Endothelial cell of umbilical vein (primary cell): ENCODE measurements at regions not wholly inside any gene's neighbourhood (a gene's known extent, or its start where the extent isn't known, plus 50 kb on each side); places are given as distances from the start of the nearest gene placed in this dataset.

Experiments
- BruUV-seq: library from RNA; stranded (reverse); fragments of 400-500 nt; replicated peaks from 2 replicates; lab custom pipeline; 2021; lab: Mats Ljungman, UMichigan
- CTCF ChIA-PET: fragments of 300-600, 350-600 bp; sonication (Branson Sonifier 250); formaldehyde crosslinking; loops from one replicate; lab custom pipeline; 2021; ENCODE audit warnings: antibody characterized with exemption, inconsistent platforms; lab: Charles Lee
- POLR2A ChIA-PET: fragments of 300-600, 350-600 bp; sonication (Branson Sonifier 250); formaldehyde crosslinking; loops from one replicate; lab custom pipeline; 2021; ENCODE audit warnings: antibody characterized with exemption, inconsistent platforms; lab: Charles Lee
- DNase-seq: peaks from one replicate; pipeline ENCODE4 v3.0.0-alpha.2; 2011; ENCODE audit warnings: low read depth, low spot score
- FAIRE-seq: peaks from 2 replicates; lab custom pipeline; 2011; peaks lifted over from hg19 to GRCh38; lab: Jason Lieb, UNC
- H2AFZ ChIP-seq: 2 replicates; pipeline ENCODE4 v1.6.0; 2012; ENCODE audit warnings: low read depth, low read length, control low read depth, inconsistent platforms
- H3K27ac ChIP-seq: 2 replicates; pipeline ENCODE4 v1.5.1; 2011; ENCODE audit warnings: low read depth, mild to moderate bottlenecking, control low read depth, low read length, moderate library complexity; ENCODE audit not compliant: insufficient read depth
- H3K27me3 ChIP-seq, 2 experiments: 2 replicates each; pipeline versions ENCODE4 v1.6.0 to v1.6.1; 2011; ENCODE audit warnings: low read length in 2 of 2, mixed read lengths in 1 of 2; ENCODE audit not compliant: control insufficient read depth in 2 of 2, insufficient read depth in 2 of 2
- H3K36me3 ChIP-seq, 2 experiments: 2 replicates in 1 of 2; 3 replicates in 1 of 2; pipeline ENCODE4 v1.5.1; 2011; ENCODE audit warnings: low read length in 2 of 2, mild to moderate bottlenecking in 1 of 2, moderate library complexity in 1 of 2; ENCODE audit not compliant: control insufficient read depth in 2 of 2, insufficient read depth in 2 of 2; ENCODE audit errors: extremely low read depth in 1 of 2
- H3K4me1 ChIP-seq: 3 replicates; pipeline ENCODE4 v1.5.1; 2011; ENCODE audit warnings: mild to moderate bottlenecking, low read length; ENCODE audit not compliant: control insufficient read depth, insufficient read depth; ENCODE audit errors: extremely low read depth
- H3K4me2 ChIP-seq: 2 replicates; pipeline ENCODE4 v1.6.1; 2011; ENCODE audit warnings: low read length, control low read depth, mixed read lengths; ENCODE audit not compliant: insufficient read depth
- H3K4me3 ChIP-seq, 3 experiments: fragments of 200-600 bp in 1 of 3; sonication (generic), shearing (Covaris generic) in 1 of 3; replicated peaks in 1 of 3; 2 replicates each; pipeline ENCODE4 v1.5.1; 2011 to 2016; ENCODE audit warnings: control low read depth in 3 of 3, low read length in 3 of 3, mild to moderate bottlenecking in 2 of 3, inconsistent platforms in 1 of 3, low read depth in 1 of 3, moderate library complexity in 1 of 3; ENCODE audit not compliant: insufficient read depth in 1 of 3
- H3K79me2 ChIP-seq: 2 replicates; pipeline ENCODE4 v1.6.0; 2012; ENCODE audit warnings: low read length, inconsistent platforms; ENCODE audit not compliant: control insufficient read depth, insufficient read depth
- H3K9ac ChIP-seq: replicated peaks from 2 replicates; pipeline ENCODE3; 2011; ENCODE audit warnings: low read length, control low read depth; ENCODE audit not compliant: insufficient read depth; ENCODE audit errors: extremely low read depth
- H3K9me1 ChIP-seq: replicated peaks from 3 replicates; pipeline ENCODE4 v1.6.0; 2011; ENCODE audit warnings: mild to moderate bottlenecking, low read length; ENCODE audit not compliant: control insufficient read depth, insufficient read depth; ENCODE audit errors: extremely low read depth
- H3K9me3 ChIP-seq: replicated peaks from 2 replicates; pipeline ENCODE4 v1.5.1; 2012; ENCODE audit warnings: low read length, inconsistent platforms; ENCODE audit not compliant: control insufficient read depth, insufficient read depth
- H4K20me1 ChIP-seq: replicated peaks from 2 replicates; pipeline ENCODE3; 2011; ENCODE audit warnings: mild to moderate bottlenecking, low read length; ENCODE audit not compliant: control insufficient read depth, insufficient read depth; ENCODE audit errors: extremely low read depth
- CTCF ChIP-seq, 2 donors: IDR thresholded peaks; 1 replicate in 1 of 2; 2 replicates in 1 of 2; pipeline ENCODE4 v1.5.1; 2011; ENCODE audit warnings: low read length in 2 of 2, mild to moderate bottlenecking in 2 of 2, moderate library complexity in 2 of 2, control low read depth in 1 of 2, inconsistent platforms in 1 of 2, low read depth in 1 of 2; ENCODE audit not compliant: insufficient read depth in 1 of 2; ENCODE audit errors: extremely low read depth in 1 of 2
- EZH2 ChIP-seq: IDR thresholded peaks from 2 replicates; pipeline ENCODE4 v1.6.1; 2012; ENCODE audit warnings: borderline replicate concordance, low read depth, mild to moderate bottlenecking, moderate library complexity, low read length, inconsistent platforms; ENCODE audit not compliant: severe bottlenecking
- FOS ChIP-seq: IDR thresholded peaks from 2 replicates; pipeline ENCODE4 v1.6.1; 2011; ENCODE audit warnings: mild to moderate bottlenecking, low read length, moderate library complexity, borderline replicate concordance; ENCODE audit not compliant: insufficient read depth
- GATA2 ChIP-seq: IDR thresholded peaks from 2 replicates; pipeline ENCODE4 v1.7.0; 2011; ENCODE audit warnings: low read depth, mild to moderate bottlenecking, moderate library complexity, mixed read lengths, low read length; ENCODE audit not compliant: insufficient read length, insufficient read depth
- JUN ChIP-seq: IDR thresholded peaks from 2 replicates; pipeline ENCODE4 v1.6.1; 2011; ENCODE audit warnings: borderline replicate concordance, low read depth; ENCODE audit not compliant: insufficient read length, insufficient read depth
- MAX ChIP-seq: IDR thresholded peaks from 2 replicates; pipeline ENCODE4 v1.6.1; 2011; ENCODE audit not compliant: insufficient read depth, insufficient read length
- MYC ChIP-seq: IDR thresholded peaks from one replicate; pipeline ENCODE4 v1.6.1; 2011; ENCODE audit warnings: mild to moderate bottlenecking, low read depth, low read length
- POLR2A ChIP-seq: IDR thresholded peaks from 2 replicates; pipeline ENCODE4 v1.6.1; 2012; ENCODE audit warnings: low read depth, mild to moderate bottlenecking, control low read depth, low read length
- POLR2AphosphoS5 ChIP-seq: IDR thresholded peaks from 2 replicates; pipeline ENCODE4 v1.6.1; 2012; ENCODE audit warnings: low read depth, mild to moderate bottlenecking, control low read depth, low read length, moderate library complexity; ENCODE audit not compliant: insufficient read depth
- dilution Hi-C: fragments of 300-500 bp; cut with MboI; formaldehyde crosslinking; loops from one replicate; pipeline ENCODE4 v1.15.0; 2019; ENCODE audit warnings: low sequenced_read_pairs; ENCODE audit not compliant: extremely low pct_ligation_motif_present
- intact Hi-C: fragments of 100-400 bp; cut with micrococcal nuclease; formaldehyde crosslinking; loops from one replicate; pipeline ENCODE4 v1.10.0; 2022

GRCh38 chr7:69318794-69319193, 279.5 kb upstream of the AUTS2 start:
- FAIRE-seq (no peak), DNase-seq (no peak)
- CTCF ChIA-PET: no interaction called here
- no peaks in the 10 kb centered on the region for H3K9me3 ChIP-seq
- no peak overlapping the region for H3K27ac ChIP-seq
- no peaks in the 10 kb centered on the region for H3K9me1 ChIP-seq
- POLR2A ChIA-PET: no interaction called here
- no peaks in the 10 kb centered on the region for H3K4me1 ChIP-seq
- BruUV-seq: no TSS peak
- no peak for TF ChIP-seq EZH2
- no peak for TF ChIP-seq JUN
- TF ChIP-seq MAX: no peak
- no peak for TF ChIP-seq POLR2A
- no peak for TF ChIP-seq POLR2AphosphoS5
- no peak for TF ChIP-seq FOS
- no peak for TF ChIP-seq MYC
- no peak for TF ChIP-seq CTCF (IDR thresholded peaks at IDR 0.05; ENCODE audit: extremely low read depth in 1 of 2, insufficient read depth in 1 of 2, low read depth in 1 of 2, low read length in 2 of 2)
- no peak for TF ChIP-seq GATA2
- no peaks in the 10 kb centered on the region for H3K36me3 ChIP-seq
- no peak overlapping the region for H3K9ac ChIP-seq
- H3K4me3 ChIP-seq: no peak overlapping the region
- intact Hi-C loops: no loop called here
- dilution Hi-C loops: no loop called here
- H3K27me3 ChIP-seq: no peaks in the 10 kb centered on the region
- no peak overlapping the region for H3K4me2 ChIP-seq
- no peaks in the 10 kb centered on the region for H3K79me2 ChIP-seq
- H4K20me1 ChIP-seq: no peaks in the 10 kb centered on the region
- no peak overlapping the region for H2AFZ ChIP-seq
